22Rv1 (cell line): ENCODE measurements at regions not wholly inside any gene's neighbourhood (a gene's known extent, or its start where the extent isn't known, plus 50 kb on each side); places are given as distances from the start of the nearest gene placed in this dataset.

ENCODE experiments used
- ZFX ChIP-seq: fragments of 450-650 bp; IDR thresholded peaks from 2 replicates; pipeline ENCODE4 v1.6.1; 2017; ENCODE audit warnings: antibody characterized with exemption, borderline replicate concordance
- TF ChIP-seq, protein P1 (sequence below): fragments of 450-650 bp; IDR thresholded peaks from 2 replicates; pipeline ENCODE4 v1.5.1; 2017; ENCODE audit warnings: mild to moderate bottlenecking

DNA sequence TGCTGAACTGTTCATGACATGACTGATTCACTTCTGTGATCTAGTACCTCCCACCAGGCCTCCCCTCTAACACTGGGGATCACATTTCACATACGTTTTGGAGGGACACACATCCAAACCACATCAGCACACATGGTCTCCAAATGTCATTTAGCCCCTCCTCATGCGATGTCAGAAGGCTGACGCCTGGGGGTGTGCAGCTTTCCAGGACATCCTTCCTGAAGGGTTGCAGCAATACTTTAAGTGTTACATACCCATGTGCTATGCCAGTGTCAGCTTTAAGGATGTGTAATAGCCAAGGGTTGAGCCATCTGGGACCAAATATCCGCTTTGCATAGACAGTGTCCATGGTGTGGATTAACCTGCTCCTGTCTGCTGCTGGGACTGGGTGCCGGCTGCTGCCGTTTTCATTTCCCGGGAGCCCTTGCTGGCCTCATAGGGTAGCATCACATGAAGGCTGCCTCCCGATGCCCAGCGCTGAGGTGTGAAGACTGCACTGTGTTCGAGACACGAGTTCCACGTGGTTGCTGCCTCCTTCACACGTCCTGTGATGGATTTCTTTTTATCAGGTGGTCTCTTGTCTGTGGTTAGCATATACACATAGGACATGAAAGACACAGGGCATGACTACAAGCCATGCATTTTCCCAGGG is 219.0 kb downstream of the THBS2 start:
- TF ChIP-seq, protein P1, sequence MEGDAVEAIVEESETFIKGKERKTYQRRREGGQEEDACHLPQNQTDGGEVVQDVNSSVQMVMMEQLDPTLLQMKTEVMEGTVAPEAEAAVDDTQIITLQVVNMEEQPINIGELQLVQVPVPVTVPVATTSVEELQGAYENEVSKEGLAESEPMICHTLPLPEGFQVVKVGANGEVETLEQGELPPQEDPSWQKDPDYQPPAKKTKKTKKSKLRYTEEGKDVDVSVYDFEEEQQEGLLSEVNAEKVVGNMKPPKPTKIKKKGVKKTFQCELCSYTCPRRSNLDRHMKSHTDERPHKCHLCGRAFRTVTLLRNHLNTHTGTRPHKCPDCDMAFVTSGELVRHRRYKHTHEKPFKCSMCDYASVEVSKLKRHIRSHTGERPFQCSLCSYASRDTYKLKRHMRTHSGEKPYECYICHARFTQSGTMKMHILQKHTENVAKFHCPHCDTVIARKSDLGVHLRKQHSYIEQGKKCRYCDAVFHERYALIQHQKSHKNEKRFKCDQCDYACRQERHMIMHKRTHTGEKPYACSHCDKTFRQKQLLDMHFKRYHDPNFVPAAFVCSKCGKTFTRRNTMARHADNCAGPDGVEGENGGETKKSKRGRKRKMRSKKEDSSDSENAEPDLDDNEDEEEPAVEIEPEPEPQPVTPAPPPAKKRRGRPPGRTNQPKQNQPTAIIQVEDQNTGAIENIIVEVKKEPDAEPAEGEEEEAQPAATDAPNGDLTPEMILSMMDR, result no peak
- no peak for TF ChIP-seq ZFX
